Neutrophil (primary cell): ENCODE measurements at regions not wholly inside any gene's neighbourhood (a gene's known extent, or its start where the extent isn't known, plus 50 kb on each side); places are given as distances from the start of the nearest gene placed in this dataset.

Experiments
- H3K27ac ChIP-seq: fragments of 200-600 bp; sonication (generic); 2 replicates; pipeline ENCODE4 v1.5.1; 2016; ENCODE audit warnings: mild to moderate bottlenecking, moderate library complexity
- H3K27me3 ChIP-seq: fragments of 200-600 bp; sonication (generic); 2 replicates; pipeline ENCODE4 v1.6.0; 2016; ENCODE audit warnings: mild to moderate bottlenecking
- H3K36me3 ChIP-seq: fragments of 200-600 bp; sonication (generic); 2 replicates; pipeline ENCODE4 v1.5.1; 2017
- H3K4me1 ChIP-seq, 2 experiments: fragments of 200-600 bp in 1 of 2; sonication (generic) in 1 of 2; 1 replicate in 1 of 2; 2 replicates in 1 of 2; pipeline versions ENCODE4 v1.5.1 to v1.6.1; 2013 to 2016; ENCODE audit warnings: low read depth in 1 of 2, low read length in 1 of 2, mild to moderate bottlenecking in 1 of 2, moderate library complexity in 1 of 2; ENCODE audit not compliant: control insufficient read depth in 1 of 2, insufficient read depth in 1 of 2
- H3K4me3 ChIP-seq, 2 experiments: fragments of 200-600 bp in 1 of 2; sonication (generic) in 1 of 2; 1 replicate in 1 of 2; 2 replicates in 1 of 2; pipeline ENCODE4 v1.5.1; 2013 to 2016; ENCODE audit warnings: low read depth in 1 of 2, low read length in 1 of 2, mild to moderate bottlenecking in 1 of 2, moderate library complexity in 1 of 2
- H3K9me3 ChIP-seq: fragments of 200-600 bp; sonication (generic); 2 replicates; pipeline ENCODE4 v1.5.1; 2016
- CTCF ChIP-seq: fragments of 200-600 bp; sonication (generic); IDR thresholded peaks from 2 replicates; pipeline ENCODE4 v1.5.1; 2016; ENCODE audit warnings: antibody characterized with exemption

GRCh38 chr15:69987492-69988489 lies 109.9 kb downstream of the TLE3 start:
- Histone ChIP-seq H3K27me3 (peaks cover 34% of the 10 kb centered on the region), H3K36me3 (no peaks in the 10 kb centered on the region), H3K27ac (no peak overlapping the region)

GRCh38 chr15:69988541-69989225 lies 109.0 kb downstream of the TLE3 start:
- Histone ChIP-seq H3K4me1 (no peaks in the 10 kb centered on the region), H3K27ac (no peak overlapping the region), H3K9me3 (no peaks in the 10 kb centered on the region), H3K27me3 (peaks cover 25% of the 10 kb centered on the region), H3K36me3 (no peaks in the 10 kb centered on the region), H3K4me3 (no peak overlapping the region)
- no peak for TF ChIP-seq CTCF

More at GRCh38 chr15:69987492-69988489, 109.9 kb downstream of the TLE3 start:
- Histone ChIP-seq H3K4me3 (no peak overlapping the region), H3K4me1 (no peaks in the 10 kb centered on the region), H3K9me3 (no peaks in the 10 kb centered on the region)
- TF ChIP-seq CTCF = no peak

DNA sequence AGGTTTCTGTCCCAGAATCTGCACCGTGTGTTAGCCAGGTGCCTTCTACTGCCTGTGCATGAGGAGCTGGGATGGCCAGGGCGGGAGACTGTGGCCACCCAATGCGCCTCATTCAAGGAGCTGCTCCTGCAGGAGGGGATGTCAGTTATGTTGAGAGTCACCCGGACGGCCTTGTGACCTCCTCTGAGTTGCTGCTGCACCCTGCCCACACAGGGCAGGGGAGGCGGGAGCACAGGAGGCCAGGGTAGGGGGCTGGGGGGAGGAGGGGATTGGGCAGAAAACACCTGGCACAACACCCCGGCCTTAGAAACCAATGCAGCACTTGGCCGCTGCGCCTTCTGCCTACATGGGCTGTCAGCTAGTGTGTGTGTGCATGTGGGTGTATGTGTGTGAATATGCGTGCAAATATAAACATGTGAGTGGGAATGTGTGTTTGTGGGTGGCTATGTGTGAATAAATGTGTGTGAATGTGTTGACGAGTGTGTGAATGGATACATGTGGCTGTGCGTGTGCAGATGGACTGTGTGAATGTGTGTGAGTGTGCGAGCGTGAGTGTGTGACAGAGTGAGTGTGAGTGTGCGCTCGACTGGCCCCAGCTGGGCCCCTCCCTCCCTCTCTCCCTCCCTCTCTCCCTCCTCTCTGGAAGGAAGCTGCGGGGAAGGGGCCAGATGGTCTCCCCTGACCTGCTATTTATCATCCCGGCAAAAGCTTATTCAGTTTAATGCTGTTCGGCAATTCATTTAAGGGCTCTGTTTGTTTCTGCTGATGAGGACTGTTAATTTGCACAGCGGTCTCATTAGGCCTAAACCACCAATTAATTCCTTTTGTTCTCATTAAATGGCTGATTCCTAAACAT lies 106.9 kb downstream of the TLE3 start:
- Histone ChIP-seq H3K27me3 (peaks cover 18% of the 10 kb centered on the region), H3K9me3 (no peaks in the 10 kb centered on the region), H3K4me1 (no peaks in the 10 kb centered on the region), H3K27ac (no peak overlapping the region), H3K36me3 (no peaks in the 10 kb centered on the region), H3K4me3 (no peak overlapping the region)
- TF ChIP-seq CTCF = no peak

DNA sequence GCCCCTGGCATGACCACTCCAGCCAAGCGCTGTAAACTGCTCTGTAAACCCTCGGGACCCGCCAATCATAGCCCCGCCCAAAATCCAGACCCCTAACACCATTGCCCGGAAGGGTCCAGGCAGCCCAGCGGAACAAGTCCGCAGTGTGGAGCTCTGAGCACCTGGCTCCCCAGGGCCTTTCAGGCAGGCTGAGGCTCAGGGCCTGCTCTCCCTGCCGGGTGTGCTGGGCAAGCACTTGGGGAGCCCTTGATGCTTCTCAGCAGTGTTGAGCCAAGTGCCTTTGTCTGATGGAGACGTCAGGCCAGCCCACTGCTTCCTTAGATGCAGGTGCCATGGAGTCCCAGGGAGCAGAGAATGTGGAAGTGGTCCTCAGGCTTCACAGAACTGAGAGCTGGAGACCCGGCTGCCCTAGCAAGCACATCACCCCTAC lies 106.2 kb downstream of the TLE3 start:
- Histone ChIP-seq H3K4me3 (no peak overlapping the region), H3K36me3 (no peaks in the 10 kb centered on the region), H3K27me3 (peaks cover 13% of the 10 kb centered on the region), H3K4me1 (no peaks in the 10 kb centered on the region), H3K9me3 (no peaks in the 10 kb centered on the region), H3K27ac (no peak overlapping the region)
- no peak for TF ChIP-seq CTCF

- H3K4me1 ChIP-seq = no peaks in the 10 kb centered on the region
- peaks cover 5% of the 10 kb centered on the region for H3K27me3 ChIP-seq
- no peaks in the 10 kb centered on the region for H3K36me3 ChIP-seq
- no peak overlapping the region for H3K4me3 ChIP-seq
- no peak for TF ChIP-seq CTCF
- H3K9me3 ChIP-seq = no peaks in the 10 kb centered on the region
- H3K27ac ChIP-seq = no peak overlapping the region
These were observed 105.4 kb downstream of the TLE3 start for GRCh38 chr15:69992348-69992747.
